Keratinocyte (primary cell): ENCODE measurements at regions not wholly inside any gene's neighbourhood (a gene's known extent, or its start where the extent isn't known, plus 50 kb on each side); places are given as distances from the start of the nearest gene placed in this dataset.

Experiments
- DNase-seq: peaks from one replicate; pipeline ENCODE4 v3.0.0-alpha.2; 2011; ENCODE audit warnings: low read depth, missing footprints, low spot score
- FAIRE-seq: peaks from 2 replicates; lab custom pipeline; 2011; peaks lifted over from hg19 to GRCh38; lab: Jason Lieb, UNC
- H2AFZ ChIP-seq: 2 replicates; pipeline ENCODE4 v1.6.0; 2012; ENCODE audit warnings: low read length, control low read depth, inconsistent platforms; ENCODE audit not compliant: control insufficient read depth
- H3K27ac ChIP-seq: 2 replicates; pipeline ENCODE4 v1.5.1; 2011; ENCODE audit warnings: low read length; ENCODE audit not compliant: control insufficient read depth, insufficient read depth
- H3K27me3 ChIP-seq: 3 replicates; pipeline ENCODE4 v1.6.0; 2011; ENCODE audit warnings: low read length; ENCODE audit not compliant: control insufficient read depth, insufficient read depth; ENCODE audit errors: extremely low read depth
- H3K36me3 ChIP-seq, 2 experiments: 2 replicates in 1 of 2; 3 replicates in 1 of 2; pipeline ENCODE4 v1.5.1; 2011; ENCODE audit warnings: low read length in 2 of 2, mild to moderate bottlenecking in 1 of 2; ENCODE audit not compliant: control insufficient read depth in 2 of 2, insufficient read depth in 2 of 2; ENCODE audit errors: extremely low read depth in 1 of 2
- H3K4me1 ChIP-seq: 3 replicates; pipeline ENCODE4 v1.5.1; 2011; ENCODE audit warnings: low read length; ENCODE audit not compliant: control insufficient read depth, insufficient read depth; ENCODE audit errors: extremely low read depth
- H3K4me2 ChIP-seq: 3 replicates; pipeline ENCODE4 v1.6.0; 2011; ENCODE audit warnings: low read depth, low read length; ENCODE audit not compliant: control insufficient read depth, insufficient read depth; ENCODE audit errors: extremely low read depth
- H3K4me3 ChIP-seq, 3 experiments: fragments of 200-600 bp in 1 of 3; sonication (generic) in 1 of 3; 2 replicates in 2 of 3; 3 replicates in 1 of 3; pipeline ENCODE4 v1.5.1; 2011 to 2016; ENCODE audit warnings: low read length in 3 of 3, mild to moderate bottlenecking in 3 of 3, control low read depth in 2 of 3, inconsistent platforms in 1 of 3, low read depth in 1 of 3, mixed read lengths in 1 of 3, mixed run types in 1 of 3, moderate library complexity in 1 of 3; ENCODE audit not compliant: control insufficient read depth in 2 of 3, insufficient read depth in 2 of 3; ENCODE audit errors: extremely low read depth in 1 of 3
- H3K79me2 ChIP-seq: 2 replicates; pipeline ENCODE4 v1.6.0; 2012; ENCODE audit warnings: low read length; ENCODE audit not compliant: control insufficient read depth, insufficient read depth
- H3K9ac ChIP-seq: 3 replicates; pipeline ENCODE4 v1.6.0; 2011; ENCODE audit warnings: low read length; ENCODE audit not compliant: control insufficient read depth, insufficient read depth; ENCODE audit errors: extremely low read depth
- H3K9me1 ChIP-seq: 3 replicates; pipeline ENCODE4 v1.6.0; 2011; ENCODE audit warnings: low read length; ENCODE audit not compliant: control insufficient read depth, insufficient read depth; ENCODE audit errors: extremely low read depth
- H3K9me3 ChIP-seq: 2 replicates; pipeline ENCODE4 v1.5.1; 2012; ENCODE audit warnings: low read depth, low read length; ENCODE audit not compliant: control insufficient read depth
- H4K20me1 ChIP-seq: 3 replicates; pipeline ENCODE4 v1.6.0; 2011; ENCODE audit warnings: low read length; ENCODE audit not compliant: control insufficient read depth, insufficient read depth; ENCODE audit errors: extremely low read depth
- CTCF ChIP-seq, 3 experiments: IDR thresholded peaks in 1 of 3; conservative IDR thresholded peaks in 1 of 3; optimal IDR thresholded peaks in 1 of 3; 2 replicates in 2 of 3; 3 replicates in 1 of 3; pipeline versions ENCODE3 to v1.5.1; 2011; ENCODE audit warnings: low read length in 3 of 3, mild to moderate bottlenecking in 3 of 3, moderate library complexity in 2 of 3, control low read depth in 1 of 3, inconsistent platforms in 1 of 3; ENCODE audit not compliant: insufficient read depth in 2 of 3; ENCODE audit errors: extremely low read depth in 1 of 3
- EZH2 ChIP-seq: IDR thresholded peaks from one replicate; pipeline ENCODE4 v1.6.1; 2012; ENCODE audit warnings: inconsistent platforms, mild to moderate bottlenecking, low read length, moderate library complexity
- dilution Hi-C: fragments of 300-500 bp; cut with MboI; formaldehyde crosslinking; loops from one replicate; pipeline ENCODE4 v1.7.0; 2020; ENCODE audit warnings: low sequenced_read_pairs; ENCODE audit not compliant: extremely low pct_ligation_motif_present

- Histone ChIP-seq H3K79me2 (no peaks in the 10 kb centered on the region), H3K4me3 (no peak overlapping the region), H2AFZ (no peak overlapping the region), H3K27ac (no peak overlapping the region), H3K9me3 (no peaks in the 10 kb centered on the region), H3K4me2 (no peak overlapping the region), H3K27me3 (no peaks in the 10 kb centered on the region), H3K4me1 (peaks cover 19% of the 10 kb centered on the region), H3K9me1 (no peaks in the 10 kb centered on the region), H3K36me3 (no peaks in the 10 kb centered on the region), H3K9ac (no peak overlapping the region), H4K20me1 (no peaks in the 10 kb centered on the region)
- TF ChIP-seq EZH2, result no peak
- peak in 1 of 3 experiments; percentile 12 for TF ChIP-seq CTCF (optimal IDR thresholded peaks at IDR 0.05 in 1 of 3, IDR thresholded peaks at IDR 0.05 in 1 of 3, conservative IDR thresholded peaks at IDR 0.05 in 1 of 3; ENCODE audit: extremely low read depth in 1 of 3, insufficient read depth in 2 of 3, low read length in 3 of 3)
- dilution Hi-C loops, result no loop called here
- DNase-seq, result no peak
- no peak for FAIRE-seq
These were observed 57.3 kb upstream of the TNFRSF19 start for GRCh38 chr13:23512762-23513395.

- no peak overlapping the region for H3K4me2 ChIP-seq
- dilution Hi-C loops, result no loop called here
- H3K79me2 ChIP-seq, result no peaks in the 10 kb centered on the region
- H3K36me3 ChIP-seq, result no peaks in the 10 kb centered on the region
- FAIRE-seq (peak; percentile 55), DNase-seq (no peak)
- H3K9ac ChIP-seq, result no peak overlapping the region
- no peak overlapping the region for H3K27ac ChIP-seq
- H3K9me1 ChIP-seq, result no peaks in the 10 kb centered on the region
- TF ChIP-seq CTCF (optimal IDR thresholded peaks at IDR 0.05 in 1 of 3, IDR thresholded peaks at IDR 0.05 in 1 of 3, conservative IDR thresholded peaks at IDR 0.05 in 1 of 3; ENCODE audit: extremely low read depth in 1 of 3, insufficient read depth in 2 of 3, low read length in 3 of 3) (no peak), EZH2 (no peak)
- H4K20me1 ChIP-seq, result no peaks in the 10 kb centered on the region
- no peaks in the 10 kb centered on the region for H3K27me3 ChIP-seq
- no peaks in the 10 kb centered on the region for H3K9me3 ChIP-seq
- H2AFZ ChIP-seq, result no peak overlapping the region
- H3K4me1 ChIP-seq, result peaks cover 19% of the 10 kb centered on the region
- H3K4me3 ChIP-seq, result no peak overlapping the region
These were observed 56.8 kb upstream of the TNFRSF19 start for GRCh38 chr13:23513455-23513854.
